ENCODE measurements at regions not wholly inside any gene's neighbourhood (a gene's known extent, or its start where the extent isn't known, plus 50 kb on each side); places are given as distances from the start of the nearest gene placed in this dataset.

DNA sequence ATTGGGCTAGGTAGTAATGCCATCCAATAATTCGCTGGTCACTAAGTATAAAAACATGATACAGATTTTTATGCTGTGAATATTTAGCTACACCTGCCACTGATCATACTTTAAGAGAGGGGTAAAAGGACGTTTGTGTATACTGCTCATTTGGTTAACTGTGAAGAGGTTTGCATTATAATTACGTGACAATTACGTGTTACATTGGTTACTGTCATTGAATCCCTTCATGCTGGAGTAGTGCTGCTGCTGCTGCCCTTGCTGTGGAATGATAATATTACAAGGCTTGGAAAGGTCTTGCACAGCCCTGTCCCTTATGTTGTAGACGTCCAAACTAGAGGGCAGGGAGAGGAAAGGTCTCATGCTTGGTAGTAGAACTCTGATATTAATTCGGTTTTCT lies 312.2 kb upstream of the ATP2B1 start:
- no peak overlapping the region for H3K4me3 ChIP-seq (replicated peaks; ENCODE audit: low read depth, low read length)
- TF ChIP-seq, protein P1, sequence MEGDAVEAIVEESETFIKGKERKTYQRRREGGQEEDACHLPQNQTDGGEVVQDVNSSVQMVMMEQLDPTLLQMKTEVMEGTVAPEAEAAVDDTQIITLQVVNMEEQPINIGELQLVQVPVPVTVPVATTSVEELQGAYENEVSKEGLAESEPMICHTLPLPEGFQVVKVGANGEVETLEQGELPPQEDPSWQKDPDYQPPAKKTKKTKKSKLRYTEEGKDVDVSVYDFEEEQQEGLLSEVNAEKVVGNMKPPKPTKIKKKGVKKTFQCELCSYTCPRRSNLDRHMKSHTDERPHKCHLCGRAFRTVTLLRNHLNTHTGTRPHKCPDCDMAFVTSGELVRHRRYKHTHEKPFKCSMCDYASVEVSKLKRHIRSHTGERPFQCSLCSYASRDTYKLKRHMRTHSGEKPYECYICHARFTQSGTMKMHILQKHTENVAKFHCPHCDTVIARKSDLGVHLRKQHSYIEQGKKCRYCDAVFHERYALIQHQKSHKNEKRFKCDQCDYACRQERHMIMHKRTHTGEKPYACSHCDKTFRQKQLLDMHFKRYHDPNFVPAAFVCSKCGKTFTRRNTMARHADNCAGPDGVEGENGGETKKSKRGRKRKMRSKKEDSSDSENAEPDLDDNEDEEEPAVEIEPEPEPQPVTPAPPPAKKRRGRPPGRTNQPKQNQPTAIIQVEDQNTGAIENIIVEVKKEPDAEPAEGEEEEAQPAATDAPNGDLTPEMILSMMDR (IDR thresholded peaks at IDR 0.05; ENCODE audit: low read depth, low read length, missing control alignments), result no peak
- no peak for DNase-seq (ENCODE audit: extremely low read depth, low read depth)

- no peak overlapping the region for H3K4me3 ChIP-seq (replicated peaks; ENCODE audit: low read depth, low read length)
- TF ChIP-seq, protein P1 (IDR thresholded peaks at IDR 0.05; ENCODE audit: low read depth, low read length, missing control alignments), result no peak
- DNase-seq (ENCODE audit: extremely low read depth, low read depth), result no peak
These were observed 311.8 kb upstream of the ATP2B1 start for GRCh38 chr12:90020436-90020835.

- TF ChIP-seq, protein P1 (IDR thresholded peaks at IDR 0.05; ENCODE audit: low read depth, low read length, missing control alignments), result no peak
- peak; percentile 72 for DNase-seq (ENCODE audit: extremely low read depth, low read depth)
- H3K4me3 ChIP-seq (replicated peaks; ENCODE audit: low read depth, low read length), result no peak overlapping the region
These were observed 311.4 kb upstream of the ATP2B1 start for GRCh38 chr12:90020014-90020413.

DNA sequence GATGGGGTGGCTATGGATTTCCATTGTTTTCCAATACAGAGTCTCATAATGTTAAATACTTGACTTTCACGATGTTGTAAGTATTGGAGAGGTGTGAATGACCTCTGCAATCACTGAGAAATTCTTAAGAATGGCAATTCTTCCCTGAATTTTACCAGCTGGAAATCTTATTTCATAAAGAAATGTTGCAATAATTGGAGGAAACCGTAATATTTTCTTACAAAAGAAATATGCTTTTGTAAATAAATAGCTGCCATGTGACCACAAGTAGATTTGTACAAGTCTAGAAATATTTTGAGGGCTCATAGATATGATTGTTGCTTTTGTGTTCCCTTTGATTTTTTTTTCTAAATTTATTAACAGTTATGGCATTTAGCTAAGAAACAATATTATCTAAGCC lies 308.7 kb upstream of the ATP2B1 start:
- H3K4me3 ChIP-seq (replicated peaks; ENCODE audit: low read depth, low read length), result no peak overlapping the region
- DNase-seq (ENCODE audit: extremely low read depth, low read depth), result no peak
- TF ChIP-seq, protein P1 (IDR thresholded peaks at IDR 0.05; ENCODE audit: low read depth, low read length, missing control alignments), result no peak

DNA sequence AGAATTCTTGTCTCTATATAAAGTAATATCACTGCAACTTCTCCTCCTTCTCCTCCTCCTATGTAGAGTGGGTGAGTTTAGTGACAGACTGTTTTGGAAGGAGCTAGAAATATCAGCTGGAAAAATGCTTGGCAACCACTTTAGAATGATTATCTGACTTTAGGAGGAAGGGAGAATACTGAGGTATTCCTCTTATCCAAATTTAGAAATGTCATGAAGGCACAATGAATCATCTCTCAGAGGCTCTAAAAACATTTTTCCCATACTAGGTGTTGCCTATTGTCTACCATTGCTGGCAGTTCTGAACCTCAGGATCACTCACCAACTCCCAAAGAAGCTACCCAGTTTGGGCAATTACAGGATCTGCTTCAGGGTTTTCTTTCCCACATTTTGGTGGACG lies 306.6 kb upstream of the ATP2B1 start:
- TF ChIP-seq, protein P1 (IDR thresholded peaks at IDR 0.05; ENCODE audit: low read depth, low read length, missing control alignments), result no peak
- no peak for DNase-seq (ENCODE audit: extremely low read depth, low read depth)
- H3K4me3 ChIP-seq (replicated peaks; ENCODE audit: low read depth, low read length), result no peak overlapping the region

DNA sequence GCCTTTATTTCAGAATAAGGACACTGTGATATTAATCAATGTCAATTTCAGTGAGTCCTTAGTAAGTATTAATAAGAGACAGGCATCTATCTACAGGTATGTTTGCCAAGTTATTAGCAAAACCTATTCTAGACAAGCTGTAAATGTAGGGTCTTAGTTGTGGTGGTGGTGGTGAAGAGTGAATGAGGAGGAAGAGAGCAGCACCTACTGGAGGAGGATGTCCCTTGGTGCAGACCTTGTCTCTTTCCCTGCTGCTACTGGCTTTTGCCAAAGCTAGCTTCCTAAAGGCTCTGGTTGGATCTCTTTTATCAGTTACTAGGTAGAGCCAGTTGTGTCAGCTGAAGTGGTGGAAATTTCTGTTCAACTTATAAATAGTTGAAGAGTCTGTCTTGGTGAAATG lies 304.8 kb upstream of the ATP2B1 start:
- H3K4me3 ChIP-seq (replicated peaks; ENCODE audit: low read depth, low read length), result no peak overlapping the region
- TF ChIP-seq, protein P1 (IDR thresholded peaks at IDR 0.05; ENCODE audit: low read depth, low read length, missing control alignments), result peak; percentile 27
- DNase-seq (ENCODE audit: extremely low read depth, low read depth), result no peak

GRCh38 chr12:90010089-90010488 lies 301.5 kb upstream of the ATP2B1 start:
- H3K4me3 ChIP-seq (replicated peaks; ENCODE audit: low read depth, low read length), result no peak overlapping the region
- no peak for DNase-seq (ENCODE audit: extremely low read depth, low read depth)
- TF ChIP-seq, protein P1 (IDR thresholded peaks at IDR 0.05; ENCODE audit: low read depth, low read length, missing control alignments), result no peak
